ENCODE measurements at regions not wholly inside any gene's neighbourhood (a gene's known extent, or its start where the extent isn't known, plus 50 kb on each side); places are given as distances from the start of the nearest gene placed in this dataset.
A peak's percentile ranks its signal among the peaks of the same experiment; 100 is the strongest.
"Not testable (repeated sequence)": the region's sequence is repeated elsewhere in the genome, so short reads cannot be mapped to it uniquely, and the experiment has no call there.

GRCh38 chr3:194888062-194888461 lies 202.4 kb downstream of the FAM43A start:
- DNase-seq: not testable (repeated sequence)

- DNase-seq: no peak
Measured at GRCh38 chr3:194888916-194889315, 203.2 kb downstream of the FAM43A start.

GRCh38 chr3:194890091-194890490 lies 204.4 kb downstream of the FAM43A start:
- DNase-seq: no peak

GRCh38 chr3:194893121-194893987 lies 207.7 kb downstream of the FAM43A start:
- DNase-seq: no peak

- DNase-seq: no peak
Measured at GRCh38 chr3:194894538-194894937, 208.9 kb downstream of the FAM43A start.

- no peak for DNase-seq
Measured at GRCh38 chr3:194900854-194901522, 215.3 kb downstream of the FAM43A start.

- not testable (repeated sequence) for DNase-seq
Measured at GRCh38 chr3:194903447-194903846, 217.8 kb downstream of the FAM43A start.

- DNase-seq: not testable (repeated sequence)
Measured at GRCh38 chr3:194904999-194905398, 219.3 kb downstream of the FAM43A start.

GRCh38 chr3:194905696-194906095 lies 220.0 kb downstream of the FAM43A start:
- no peak for DNase-seq

GRCh38 chr3:194906229-194906629 lies 220.5 kb downstream of the FAM43A start:
- no peak for DNase-seq

GRCh38 chr3:194906970-194907629 lies 221.4 kb downstream of the FAM43A start:
- DNase-seq: no peak

- DNase-seq: no peak
Measured at GRCh38 chr3:194907811-194908210, 222.1 kb downstream of the FAM43A start.

GRCh38 chr3:194908496-194908895 lies 222.8 kb downstream of the FAM43A start:
- no peak for DNase-seq

- no peak for DNase-seq
Measured at GRCh38 chr3:194908972-194909371, 223.3 kb downstream of the FAM43A start.

GRCh38 chr3:194910414-194910984 lies 224.8 kb downstream of the FAM43A start:
- DNase-seq: no peak

GRCh38 chr3:194913316-194913715 lies 227.6 kb downstream of the FAM43A start:
- DNase-seq: no peak

GRCh38 chr3:194924889-194925288 lies 239.2 kb downstream of the FAM43A start:
- DNase-seq: not testable (repeated sequence)

- no peak for DNase-seq
Measured at GRCh38 chr3:194925614-194926013, 239.9 kb downstream of the FAM43A start.

GRCh38 chr3:194928227-194928626 lies 242.5 kb downstream of the FAM43A start:
- no peak for DNase-seq

- DNase-seq: no peak
Measured at GRCh38 chr3:194928831-194929577, 243.3 kb downstream of the FAM43A start.

GRCh38 chr3:194929578-194929960 lies 243.9 kb downstream of the FAM43A start:
- no peak for DNase-seq

- peak; percentile 51 for DNase-seq
Measured at GRCh38 chr3:194930377-194931204, 244.9 kb downstream of the FAM43A start.
